ENCODE measurements at regions not wholly inside any gene's neighbourhood (a gene's known extent, or its start where the extent isn't known, plus 50 kb on each side); places are given as distances from the start of the nearest gene placed in this dataset.

DNA sequence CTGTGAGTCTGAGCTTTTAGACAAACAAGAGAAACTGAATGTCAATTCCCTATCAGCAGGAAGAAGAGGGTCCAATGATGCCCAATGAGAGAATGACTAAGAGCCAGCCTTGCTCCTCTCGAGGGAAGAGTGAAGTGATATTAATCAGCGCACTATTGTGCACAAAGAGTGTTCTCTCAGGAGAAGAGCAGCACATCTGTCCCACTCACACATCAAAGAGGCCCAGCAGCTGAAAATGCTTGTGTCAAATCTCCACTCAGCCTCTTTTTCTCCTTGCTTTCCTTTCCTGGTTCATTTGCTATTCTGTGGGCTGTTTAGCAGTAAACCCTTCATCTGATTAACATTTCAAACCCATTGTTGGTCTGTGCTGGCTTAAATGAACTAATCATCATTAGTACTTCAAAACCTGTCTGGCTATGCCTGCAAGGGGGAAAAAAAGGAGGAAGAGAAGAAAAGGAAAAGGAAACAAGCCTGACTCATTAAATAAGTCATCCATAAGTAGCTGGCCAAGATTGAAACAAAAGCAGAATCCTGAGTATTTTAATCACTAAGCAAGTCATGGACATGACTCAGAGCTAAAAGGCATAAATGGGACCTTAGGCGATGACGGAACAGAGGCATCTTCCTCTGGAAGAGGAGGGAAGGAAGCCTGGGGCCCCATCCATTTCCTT lies 912.7 kb downstream of the TUSC7 start:
- TF ChIP-seq, protein P1, sequence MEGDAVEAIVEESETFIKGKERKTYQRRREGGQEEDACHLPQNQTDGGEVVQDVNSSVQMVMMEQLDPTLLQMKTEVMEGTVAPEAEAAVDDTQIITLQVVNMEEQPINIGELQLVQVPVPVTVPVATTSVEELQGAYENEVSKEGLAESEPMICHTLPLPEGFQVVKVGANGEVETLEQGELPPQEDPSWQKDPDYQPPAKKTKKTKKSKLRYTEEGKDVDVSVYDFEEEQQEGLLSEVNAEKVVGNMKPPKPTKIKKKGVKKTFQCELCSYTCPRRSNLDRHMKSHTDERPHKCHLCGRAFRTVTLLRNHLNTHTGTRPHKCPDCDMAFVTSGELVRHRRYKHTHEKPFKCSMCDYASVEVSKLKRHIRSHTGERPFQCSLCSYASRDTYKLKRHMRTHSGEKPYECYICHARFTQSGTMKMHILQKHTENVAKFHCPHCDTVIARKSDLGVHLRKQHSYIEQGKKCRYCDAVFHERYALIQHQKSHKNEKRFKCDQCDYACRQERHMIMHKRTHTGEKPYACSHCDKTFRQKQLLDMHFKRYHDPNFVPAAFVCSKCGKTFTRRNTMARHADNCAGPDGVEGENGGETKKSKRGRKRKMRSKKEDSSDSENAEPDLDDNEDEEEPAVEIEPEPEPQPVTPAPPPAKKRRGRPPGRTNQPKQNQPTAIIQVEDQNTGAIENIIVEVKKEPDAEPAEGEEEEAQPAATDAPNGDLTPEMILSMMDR (IDR thresholded peaks at IDR 0.05): no peak
- TF ChIP-seq POLR2A (IDR thresholded peaks at IDR 0.05): no peak

Data from right lobe of liver (tissue), 4 donors.